Esophagus muscularis mucosa (tissue), 4 donors: ENCODE measurements at regions not wholly inside any gene's neighbourhood (a gene's known extent, or its start where the extent isn't known, plus 50 kb on each side); places are given as distances from the start of the nearest gene placed in this dataset.
A peak's percentile ranks its signal among the peaks of the same experiment; 100 is the strongest.

Experiments used
- DNase-seq: peaks from one replicate; pipeline ENCODE4 v3.0.0-alpha.2; 2017; ENCODE audit errors: extremely low spot score
- H3K27ac ChIP-seq, 4 donors: fragments of 200-600 bp; sonication (generic); replicated peaks in 1 of 4; 1 replicate in 3 of 4; 2 replicates in 1 of 4; pipeline ENCODE4 v1.5.1; 2016 to 2019; ENCODE audit warnings: mild to moderate bottlenecking in 1 of 4
- H3K27me3 ChIP-seq, 4 donors: fragments of 200-600 bp; sonication (generic); one replicate each; pipeline versions ENCODE4 v1.5.1 to v1.6.0; 2016 to 2019
- H3K36me3 ChIP-seq, 4 donors: fragments of 200-600 bp; sonication (generic); one replicate each; pipeline ENCODE4 v1.5.1; 2016 to 2019
- H3K4me1 ChIP-seq, 4 donors: fragments of 200-600 bp; sonication (generic); one replicate each; pipeline ENCODE4 v1.5.1; 2016 to 2019
- H3K4me3 ChIP-seq, 4 donors: fragments of 200-600 bp; sonication (generic); 1 replicate in 2 of 4; 2 replicates in 2 of 4; pipeline ENCODE4 v1.5.1; 2016 to 2019; ENCODE audit warnings: mild to moderate bottlenecking in 4 of 4, moderate library complexity in 1 of 4
- H3K9me3 ChIP-seq, 4 donors: fragments of 200-600 bp; sonication (generic); 1 replicate in 3 of 4; 2 replicates in 1 of 4; pipeline ENCODE4 v1.5.1; 2016 to 2019
- CTCF ChIP-seq, 3 experiments: fragments of 200-600 bp in 2 of 3; fragments of 450-650 bp in 1 of 3; sonication (generic) in 2 of 3; IDR thresholded peaks; one replicate each; pipeline ENCODE4 v1.5.1; 2017 to 2019; ENCODE audit warnings: antibody characterized with exemption in 3 of 3, mild to moderate bottlenecking in 2 of 3, moderate library complexity in 1 of 3
- EP300 ChIP-seq: sonication (generic); formaldehyde crosslinking; IDR thresholded peaks from one replicate; pipeline ENCODE4 v1.6.1; 2017; ENCODE audit warnings: antibody characterized with exemption
- POLR2A ChIP-seq: fragments of 450-650 bp; IDR thresholded peaks from one replicate; pipeline ENCODE4 v1.6.1; 2017; ENCODE audit warnings: antibody characterized with exemption, moderate library complexity, mild to moderate bottlenecking, low read depth
- POLR2AphosphoS5 ChIP-seq, 2 donors: sonication (generic); formaldehyde crosslinking; IDR thresholded peaks; one replicate each; pipeline ENCODE4 v1.6.1; 2017; ENCODE audit warnings: antibody characterized with exemption in 2 of 2
- WGBS: methylation state at CpG from one replicate; pipeline ENCODE4 v1.1.5; 2018; 5-methylcytosine and 5-hydroxymethylcytosine counted together
- intact Hi-C: fragments of 100-400 bp; cut with DNase I; formaldehyde crosslinking; loops from one replicate; pipeline ENCODE4 v1.15.1; 2023

GRCh38 chr9:20065796-20066700 is 277.2 kb upstream of the SLC24A2 start:
- Histone ChIP-seq H3K4me1 (peaks cover 0 to 12% (median 0%) of the 10 kb centered on the region in 4 donors), H3K36me3 (no peaks in the 10 kb centered on the region), H3K27ac (no peak overlapping the region), H3K27me3 (no peaks in the 10 kb centered on the region), H3K4me3 (no peak overlapping the region), H3K9me3 (no peaks in the 10 kb centered on the region)
- 53% methylated on average over 4 of the region's 4 CpGs for WGBS
- DNase-seq, result no peak
- intact Hi-C loops, result no loop called here
- no peak for TF ChIP-seq POLR2A
- TF ChIP-seq CTCF (IDR thresholded peaks at IDR 0.05), result no peak
- no peak for TF ChIP-seq EP300
- TF ChIP-seq POLR2AphosphoS5 (IDR thresholded peaks at IDR 0.05), result no peak

GRCh38 chr9:20065046-20065445 is 276.2 kb upstream of the SLC24A2 start:
- peak; percentile 68 for DNase-seq
- 59% methylated on average over 4 of the region's 4 CpGs for WGBS
- no peak for TF ChIP-seq CTCF (IDR thresholded peaks at IDR 0.05)
- no peak for TF ChIP-seq EP300
- no peak for TF ChIP-seq POLR2AphosphoS5 (IDR thresholded peaks at IDR 0.05)
- TF ChIP-seq POLR2A, result no peak

GRCh38 chr9:20054734-20055133 is 265.9 kb upstream of the SLC24A2 start:
- no peak overlapping the region for H3K27ac ChIP-seq
- TF ChIP-seq POLR2A (no peak), EP300 (no peak), POLR2AphosphoS5 (IDR thresholded peaks at IDR 0.05) (no peak), CTCF (IDR thresholded peaks at IDR 0.05) (no peak)
- no peaks in the 10 kb centered on the region for H3K4me1 ChIP-seq
- intact Hi-C loops, result no loop called here
- H3K9me3 ChIP-seq, result no peaks in the 10 kb centered on the region
- no peaks in the 10 kb centered on the region for H3K36me3 ChIP-seq
- WGBS, result 91% methylated on average over 1 of the region's 1 CpG
- DNase-seq, result no peak
- no peaks in the 10 kb centered on the region for H3K27me3 ChIP-seq
- H3K4me3 ChIP-seq, result no peak overlapping the region

More at GRCh38 chr9:20065046-20065445, 276.2 kb upstream of the SLC24A2 start:
- Histone ChIP-seq H3K9me3 (no peaks in the 10 kb centered on the region), H3K27ac (no peak overlapping the region), H3K4me3 (no peak overlapping the region), H3K36me3 (no peaks in the 10 kb centered on the region), H3K27me3 (no peaks in the 10 kb centered on the region), H3K4me1 (peaks cover 0 to 12% (median 0%) of the 10 kb centered on the region in 4 donors)
- intact Hi-C loops, result no loop called here

GRCh38 chr9:20048985-20049384 is 260.1 kb upstream of the SLC24A2 start:
- H3K4me3 ChIP-seq, result no peak overlapping the region
- no peaks in the 10 kb centered on the region for H3K4me1 ChIP-seq
- 96% methylated on average over 4 of the region's 4 CpGs for WGBS
- no peaks in the 10 kb centered on the region for H3K36me3 ChIP-seq
- no peaks in the 10 kb centered on the region for H3K27me3 ChIP-seq
- intact Hi-C loops, result no loop called here
- no peak overlapping the region for H3K27ac ChIP-seq
- TF ChIP-seq EP300 (no peak), CTCF (IDR thresholded peaks at IDR 0.05) (no peak), POLR2AphosphoS5 (IDR thresholded peaks at IDR 0.05) (no peak), POLR2A (no peak)
- no peak for DNase-seq
- H3K9me3 ChIP-seq, result no peaks in the 10 kb centered on the region
